Uterus (tissue), 3 donors: ENCODE measurements at regions not wholly inside any gene's neighbourhood (a gene's known extent, or its start where the extent isn't known, plus 50 kb on each side); places are given as distances from the start of the nearest gene placed in this dataset.
"Not testable (repeated sequence)": the region's sequence is repeated elsewhere in the genome, so short reads cannot be mapped to it uniquely, and the experiment has no call there.

Experiments used
- DNase-seq, 2 donors: peaks; one replicate each; pipeline ENCODE4 v3.0.0-alpha.2; 2019 to 2020
- H3K27ac ChIP-seq, 2 donors: fragments of 200-600 bp; sonication (generic); 1 replicate in 1 of 2; 2 replicates in 1 of 2; pipeline ENCODE4 v1.5.1; 2016 to 2018
- H3K27me3 ChIP-seq, 2 donors: fragments of 200-600 bp; sonication (generic); one replicate each; pipeline ENCODE4 v1.5.1; 2018 to 2019; ENCODE audit warnings: control low read depth in 1 of 2
- H3K36me3 ChIP-seq, 2 donors: fragments of 200-600 bp; sonication (generic); one replicate each; pipeline ENCODE4 v1.5.1; 2019; ENCODE audit warnings: control low read depth in 1 of 2
- H3K4me1 ChIP-seq, 2 donors: fragments of 200-600 bp; sonication (generic); one replicate each; pipeline ENCODE4 v1.5.1; 2018 to 2019; ENCODE audit warnings: control low read depth in 1 of 2
- H3K4me3 ChIP-seq, 2 donors: fragments of 200-600 bp; sonication (generic); 1 replicate in 1 of 2; 2 replicates in 1 of 2; pipeline ENCODE4 v1.5.1; 2018 to 2019; ENCODE audit warnings: mild to moderate bottlenecking in 1 of 2
- H3K9me3 ChIP-seq, 2 donors: fragments of 200-600 bp; sonication (generic); one replicate each; pipeline ENCODE4 v1.5.1; 2019; ENCODE audit warnings: control low read depth in 1 of 2
- POLR2A ChIP-seq, 2 donors: fragments of 450-650 bp; IDR thresholded peaks; one replicate each; pipeline ENCODE4 v1.6.1; 2016; ENCODE audit warnings: antibody characterized with exemption in 2 of 2, mild to moderate bottlenecking in 1 of 2, moderate library complexity in 1 of 2
- intact Hi-C: fragments of 100-400 bp; cut with DNase I; formaldehyde crosslinking; loops from one replicate; pipeline ENCODE4 v1.15.1; 2023; ENCODE audit warnings: low total_unique reads
- TF ChIP-seq, protein P1 (sequence below), 4 experiments: fragments of 200-600 bp in 2 of 4; fragments of 450-650 bp in 2 of 4; sonication (generic) in 2 of 4; IDR thresholded peaks; one replicate each; pipeline ENCODE4 v1.5.1; 2016 to 2019; ENCODE audit warnings: antibody characterized with exemption in 4 of 4, mild to moderate bottlenecking in 2 of 4, moderate library complexity in 1 of 4
- donor health status: DM: yes; HTN: yes; CAD: no.

DNA sequence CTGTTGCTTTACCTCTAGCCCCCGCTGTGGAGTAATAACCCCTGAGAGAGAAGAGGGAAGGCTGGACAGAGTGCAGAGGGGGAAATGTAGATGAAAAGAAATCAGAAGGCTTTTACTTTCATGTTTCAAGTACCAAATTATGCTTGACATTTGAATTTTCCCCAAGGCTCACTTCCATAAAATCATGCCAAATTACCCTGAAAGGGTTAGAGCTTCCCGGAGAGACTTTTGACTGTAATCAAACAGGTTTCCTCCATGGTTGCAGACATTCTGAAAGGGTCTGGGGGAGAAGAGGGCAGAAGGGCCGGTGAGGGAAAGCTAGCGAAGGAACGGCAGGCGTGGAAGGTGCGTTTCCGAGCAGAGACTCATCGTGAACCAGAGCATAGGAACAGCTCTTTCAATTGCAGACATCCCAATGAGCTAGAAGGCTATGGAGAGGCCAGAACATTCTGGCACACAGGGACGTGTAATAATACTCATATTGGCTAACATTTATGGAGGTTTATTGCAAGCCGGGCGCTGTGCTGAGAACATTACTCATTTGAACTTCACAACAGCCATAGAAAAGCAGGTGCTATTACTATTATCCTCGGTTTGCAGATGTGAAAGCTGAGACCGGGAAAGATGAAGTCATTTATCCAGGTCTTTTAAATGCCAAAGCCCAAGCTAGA is 620.8 kb upstream of the AUTS2 start:
- DNase-seq, result no peak
- Histone ChIP-seq H3K4me1 (no peaks in the 10 kb centered on the region), H3K36me3 (no peaks in the 10 kb centered on the region), H3K27ac (no peak overlapping the region), H3K27me3 (no peaks in the 10 kb centered on the region), H3K4me3 (no peak overlapping the region), H3K9me3 (no peaks in the 10 kb centered on the region)
- intact Hi-C loops, result no loop called here
- no peak for TF ChIP-seq POLR2A (IDR thresholded peaks at IDR 0.05)
- TF ChIP-seq, protein P1, sequence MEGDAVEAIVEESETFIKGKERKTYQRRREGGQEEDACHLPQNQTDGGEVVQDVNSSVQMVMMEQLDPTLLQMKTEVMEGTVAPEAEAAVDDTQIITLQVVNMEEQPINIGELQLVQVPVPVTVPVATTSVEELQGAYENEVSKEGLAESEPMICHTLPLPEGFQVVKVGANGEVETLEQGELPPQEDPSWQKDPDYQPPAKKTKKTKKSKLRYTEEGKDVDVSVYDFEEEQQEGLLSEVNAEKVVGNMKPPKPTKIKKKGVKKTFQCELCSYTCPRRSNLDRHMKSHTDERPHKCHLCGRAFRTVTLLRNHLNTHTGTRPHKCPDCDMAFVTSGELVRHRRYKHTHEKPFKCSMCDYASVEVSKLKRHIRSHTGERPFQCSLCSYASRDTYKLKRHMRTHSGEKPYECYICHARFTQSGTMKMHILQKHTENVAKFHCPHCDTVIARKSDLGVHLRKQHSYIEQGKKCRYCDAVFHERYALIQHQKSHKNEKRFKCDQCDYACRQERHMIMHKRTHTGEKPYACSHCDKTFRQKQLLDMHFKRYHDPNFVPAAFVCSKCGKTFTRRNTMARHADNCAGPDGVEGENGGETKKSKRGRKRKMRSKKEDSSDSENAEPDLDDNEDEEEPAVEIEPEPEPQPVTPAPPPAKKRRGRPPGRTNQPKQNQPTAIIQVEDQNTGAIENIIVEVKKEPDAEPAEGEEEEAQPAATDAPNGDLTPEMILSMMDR (IDR thresholded peaks at IDR 0.05), result no peak

DNA sequence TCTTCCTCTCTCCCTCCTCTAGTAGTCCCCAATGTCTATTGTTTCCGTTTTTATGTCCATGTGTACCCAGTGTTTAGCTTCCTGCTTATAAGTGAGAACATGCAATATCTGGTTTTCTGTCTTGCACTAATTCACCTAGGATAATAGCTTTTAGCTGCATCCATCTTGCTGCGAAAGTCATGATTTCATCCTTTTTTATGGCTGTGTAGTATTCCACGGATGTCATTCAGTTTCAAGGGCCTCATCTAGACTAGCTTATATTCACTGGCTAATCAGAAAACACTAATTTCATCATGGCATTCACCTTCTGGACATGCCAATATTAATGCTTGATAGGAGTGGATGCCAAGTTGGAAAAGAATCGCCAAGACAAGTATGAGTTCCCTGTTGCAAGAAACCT is 619.6 kb upstream of the AUTS2 start:
- H3K4me1 ChIP-seq, result no peaks in the 10 kb centered on the region
- no peak overlapping the region for H3K4me3 ChIP-seq
- intact Hi-C loops, result no loop called here
- no peaks in the 10 kb centered on the region for H3K9me3 ChIP-seq
- no peaks in the 10 kb centered on the region for H3K36me3 ChIP-seq
- no peak overlapping the region for H3K27ac ChIP-seq
- TF ChIP-seq, protein P1 (IDR thresholded peaks at IDR 0.05), result no peak
- no peak for TF ChIP-seq POLR2A (IDR thresholded peaks at IDR 0.05)
- H3K27me3 ChIP-seq, result no peaks in the 10 kb centered on the region
- DNase-seq, result no peak

GRCh38 chr7:68980011-68980410 is 618.3 kb upstream of the AUTS2 start:
- Histone ChIP-seq H3K36me3 (no peaks in the 10 kb centered on the region), H3K4me1 (no peaks in the 10 kb centered on the region), H3K27ac (no peak overlapping the region), H3K4me3 (no peak overlapping the region), H3K9me3 (no peaks in the 10 kb centered on the region), H3K27me3 (no peaks in the 10 kb centered on the region)
- TF ChIP-seq POLR2A (IDR thresholded peaks at IDR 0.05), result no peak
- TF ChIP-seq, protein P1 (IDR thresholded peaks at IDR 0.05), result no peak
- intact Hi-C loops, result no loop called here
- no peak for DNase-seq

GRCh38 chr7:68980432-68980831 is 617.8 kb upstream of the AUTS2 start:
- H3K4me1 ChIP-seq, H3K4me3 ChIP-seq, H3K36me3 ChIP-seq, intact Hi-C loops, H3K9me3 ChIP-seq, H3K27me3 ChIP-seq, H3K27ac ChIP-seq: not testable (repeated sequence)
- peak in 1 of 2 donors; percentile 16 for DNase-seq

- intact Hi-C loops, result no loop called here
- Histone ChIP-seq H3K4me1 (no peaks in the 10 kb centered on the region), H3K27me3 (no peaks in the 10 kb centered on the region), H3K9me3 (no peaks in the 10 kb centered on the region), H3K27ac (no peak overlapping the region), H3K36me3 (no peaks in the 10 kb centered on the region), H3K4me3 (no peak overlapping the region)
- TF ChIP-seq, protein P1 (IDR thresholded peaks at IDR 0.05), result no peak
- TF ChIP-seq POLR2A (IDR thresholded peaks at IDR 0.05), result no peak
- no peak for DNase-seq
Observed at GRCh38 chr7:68984306-68984705, 614.0 kb upstream of the AUTS2 start.

- H3K4me3 ChIP-seq, result no peak overlapping the region
- intact Hi-C loops, result no loop called here
- DNase-seq, result no peak
- TF ChIP-seq, protein P1 (IDR thresholded peaks at IDR 0.05), result no peak
- no peak for TF ChIP-seq POLR2A (IDR thresholded peaks at IDR 0.05)
- H3K9me3 ChIP-seq, result no peaks in the 10 kb centered on the region
- H3K36me3 ChIP-seq, result no peaks in the 10 kb centered on the region
- H3K4me1 ChIP-seq, result no peaks in the 10 kb centered on the region
- no peak overlapping the region for H3K27ac ChIP-seq
- H3K27me3 ChIP-seq, result no peaks in the 10 kb centered on the region
Observed at GRCh38 chr7:68994841-68995240, 603.4 kb upstream of the AUTS2 start.
